ENCODE measurements at regions not wholly inside any gene's neighbourhood (a gene's known extent, or its start where the extent isn't known, plus 50 kb on each side); places are given as distances from the start of the nearest gene placed in this dataset.
"Not testable (repeated sequence)": the region's sequence is repeated elsewhere in the genome, so short reads cannot be mapped to it uniquely, and the experiment has no call there.

- not testable (repeated sequence) for TF ChIP-seq CTCF (conservative IDR thresholded peaks at IDR 0.05); ZFX (IDR thresholded peaks at IDR 0.05)
These were observed 179.0 kb downstream of the RASEF start for GRCh38 chr9:82883974-82884373.
